ENCODE measurements at regions not wholly inside any gene's neighbourhood (a gene's known extent, or its start where the extent isn't known, plus 50 kb on each side); places are given as distances from the start of the nearest gene placed in this dataset.
"Not testable (repeated sequence)": the region's sequence is repeated elsewhere in the genome, so short reads cannot be mapped to it uniquely, and the experiment has no call there.

DNA sequence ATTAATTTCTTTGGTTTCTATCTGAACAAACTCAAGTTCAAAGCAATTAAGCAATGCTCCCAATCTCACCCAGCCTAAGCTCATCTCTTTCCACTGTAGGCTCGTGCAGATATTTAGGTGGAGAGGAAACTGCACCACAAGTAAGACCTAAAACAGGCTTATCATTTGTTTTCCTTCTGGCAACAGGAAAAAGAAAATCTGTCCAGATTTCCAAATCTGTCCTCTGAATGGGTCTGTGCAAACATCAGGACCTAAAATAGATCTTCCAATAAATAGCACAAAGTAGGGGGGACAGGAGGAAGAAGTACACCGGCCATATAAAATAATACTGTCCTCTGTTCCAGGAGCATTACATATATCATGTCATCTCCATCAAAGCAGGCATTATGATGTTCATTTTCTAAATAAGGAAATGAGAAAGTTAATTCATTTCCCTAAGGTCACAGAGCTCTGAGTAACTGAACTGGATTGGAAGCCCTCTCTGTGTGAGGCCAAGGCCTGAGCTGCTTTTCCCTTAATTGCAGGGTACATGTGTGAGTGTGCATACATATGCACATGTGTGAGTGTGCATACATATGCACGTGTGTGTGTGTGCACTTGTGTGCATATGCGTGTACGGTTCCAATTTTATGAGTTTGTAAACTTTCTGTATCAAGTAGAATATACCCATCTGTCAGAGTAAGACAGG is 92.8 kb upstream of the PARD3 start:
- no peak for DNase-seq (ENCODE audit: low spot score)

DNA sequence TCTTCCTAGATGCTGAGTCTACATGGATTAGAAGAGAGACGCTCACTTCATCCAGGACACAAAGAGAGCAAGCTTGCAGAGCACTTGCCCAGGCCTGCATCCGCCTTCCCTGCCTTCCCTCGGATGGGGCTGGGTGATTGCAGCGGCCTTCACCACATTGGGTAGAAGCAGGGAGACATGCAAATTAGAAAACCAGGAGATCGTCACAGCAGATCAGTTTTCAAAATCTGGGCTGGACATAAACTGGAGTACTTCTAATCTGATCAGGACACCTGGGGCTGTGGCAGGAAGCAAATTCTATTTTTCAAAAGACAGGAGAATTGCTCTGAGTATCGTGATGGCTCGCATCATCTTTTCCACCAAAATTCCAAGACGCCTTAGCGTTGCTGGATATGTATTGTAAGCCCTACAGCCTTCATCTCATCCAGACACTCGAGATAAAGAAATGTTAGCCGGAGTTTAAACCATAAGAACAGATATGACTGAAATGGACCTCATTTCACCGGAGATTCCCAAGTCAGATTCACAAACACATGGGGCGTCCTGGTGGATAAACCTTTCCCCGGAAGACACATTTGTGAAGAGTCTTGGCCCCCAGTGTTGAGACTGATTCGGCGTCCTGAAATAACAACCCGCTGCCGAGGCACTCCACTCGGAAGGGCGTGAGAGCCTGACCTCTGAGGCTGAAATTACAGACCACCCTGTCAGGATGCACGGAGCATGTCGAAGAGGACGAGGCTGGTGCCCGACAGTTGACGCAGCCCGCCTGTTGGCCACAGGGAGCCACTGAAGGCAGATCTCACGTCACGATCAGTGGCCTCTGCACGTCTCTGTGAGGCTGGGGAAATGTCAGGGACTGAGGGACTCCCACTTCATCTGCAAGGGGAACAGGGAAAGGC is 91.2 kb upstream of the PARD3 start:
- DNase-seq (ENCODE audit: low spot score) = peak; percentile 72

DNA sequence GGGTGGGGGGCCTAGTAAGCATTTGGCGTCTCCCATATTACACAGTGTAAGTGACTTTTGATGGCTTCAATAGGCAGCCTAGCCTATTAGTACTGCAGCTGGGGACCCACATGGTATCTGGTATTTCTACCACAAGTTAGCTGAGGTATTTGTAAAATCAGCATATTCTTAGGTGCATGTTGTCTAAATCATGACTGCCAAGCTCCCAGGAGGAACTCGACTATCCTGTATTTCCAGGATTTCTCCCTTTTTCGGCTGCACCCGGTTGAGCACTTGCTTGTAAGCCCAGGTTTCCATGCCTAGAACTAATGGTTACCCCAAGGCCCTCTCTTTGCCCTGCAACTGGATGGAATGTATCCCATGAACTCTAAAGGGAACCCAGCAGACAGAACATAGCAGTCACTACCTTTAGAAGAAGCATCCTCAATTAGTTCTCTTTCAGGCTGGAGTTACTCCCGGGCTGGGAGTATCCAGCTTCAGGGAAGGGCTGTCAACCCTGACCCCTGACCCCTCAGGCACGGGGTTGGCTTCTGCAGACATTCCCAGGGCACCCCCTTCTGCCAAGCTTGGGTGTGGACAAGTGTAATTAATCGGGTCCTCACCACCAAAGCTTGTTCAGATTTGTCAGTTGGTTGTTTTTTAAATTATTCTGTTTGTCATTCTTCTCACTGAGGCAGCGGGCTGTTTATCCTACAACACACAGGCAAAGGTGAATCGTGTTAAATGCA is 90.3 kb upstream of the PARD3 start:
- DNase-seq (ENCODE audit: low spot score) = no peak

DNA sequence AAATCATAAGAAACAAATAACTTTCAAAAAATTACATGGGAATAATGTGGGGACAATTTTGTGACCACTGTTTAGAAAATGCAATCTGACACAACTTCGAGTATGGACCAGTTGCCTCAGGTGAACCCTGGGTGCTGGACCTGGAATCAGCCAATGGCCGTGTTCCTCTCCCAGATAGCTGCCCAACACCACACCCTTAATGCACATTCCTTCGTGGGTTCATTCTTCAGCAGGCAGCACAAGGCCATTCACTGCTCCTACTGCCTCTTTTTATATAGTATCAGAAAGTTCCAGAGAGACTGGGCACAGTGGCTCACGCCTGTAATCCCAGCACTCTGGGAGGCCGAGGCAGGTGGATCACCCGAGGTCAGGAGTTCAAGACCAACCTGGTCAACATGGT is 89.1 kb upstream of the PARD3 start:
- DNase-seq (ENCODE audit: low spot score) = no peak

DNA sequence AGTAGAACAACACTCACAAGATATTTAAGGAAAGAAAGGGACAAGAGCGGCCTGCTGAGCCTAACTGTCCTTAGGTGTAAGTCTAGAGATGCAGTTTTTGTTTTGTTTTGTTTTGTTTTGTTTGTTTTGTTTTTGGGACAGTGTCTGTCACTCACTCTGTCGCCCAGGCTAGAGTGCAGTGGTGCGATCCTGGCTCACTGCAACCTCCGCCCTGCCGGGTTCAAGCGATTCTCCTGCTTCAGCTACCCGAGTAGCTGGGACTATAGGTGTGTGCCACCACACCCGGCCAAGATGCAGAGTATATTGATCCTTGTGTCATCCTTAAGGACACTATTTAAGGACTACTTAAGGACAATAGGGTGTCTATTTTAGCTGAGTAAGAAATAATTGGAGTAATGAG is 84.1 kb upstream of the PARD3 start:
- DNase-seq (ENCODE audit: low spot score) = no peak

DNA sequence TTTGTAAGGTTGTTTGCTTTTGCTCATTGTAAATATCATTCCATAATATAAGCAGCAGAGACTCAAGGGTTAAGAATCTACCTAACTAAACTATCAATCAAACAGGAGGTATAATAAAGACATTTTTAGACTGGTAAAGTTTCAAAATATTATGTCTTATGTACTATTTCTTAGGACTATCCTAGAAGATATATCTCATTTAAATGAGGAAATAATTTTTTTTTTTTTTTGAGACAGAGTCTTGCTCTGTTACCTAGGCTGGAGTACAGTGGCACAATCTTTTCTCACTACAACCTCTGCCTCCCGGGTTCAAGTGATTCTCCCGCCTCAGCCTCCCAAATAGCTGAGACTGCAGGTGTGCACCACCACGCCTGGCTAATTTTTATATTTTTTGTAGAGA is 80.9 kb upstream of the PARD3 start:
- no peak for DNase-seq (ENCODE audit: low spot score)

DNA sequence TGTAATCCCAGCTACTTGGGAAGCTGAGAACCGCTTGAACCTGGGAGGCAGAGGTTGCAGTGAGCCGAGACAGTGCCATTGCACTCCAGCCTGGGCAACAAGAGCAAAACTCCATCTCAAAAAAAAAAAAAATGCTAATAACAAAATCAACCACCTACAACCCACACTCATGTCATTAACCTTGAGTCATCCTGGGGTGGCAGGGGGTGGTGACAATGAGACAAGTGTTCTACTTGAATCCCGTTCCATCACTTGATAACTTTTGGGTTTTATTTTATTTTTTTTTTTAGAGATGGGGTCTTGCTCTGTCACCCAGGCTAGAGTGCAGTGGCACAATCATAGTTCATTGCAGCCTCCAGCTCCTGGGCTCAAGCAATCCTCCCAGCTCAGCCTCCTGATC is 80.0 kb upstream of the PARD3 start:
- not testable (repeated sequence) for DNase-seq (ENCODE audit: low spot score)

DNA sequence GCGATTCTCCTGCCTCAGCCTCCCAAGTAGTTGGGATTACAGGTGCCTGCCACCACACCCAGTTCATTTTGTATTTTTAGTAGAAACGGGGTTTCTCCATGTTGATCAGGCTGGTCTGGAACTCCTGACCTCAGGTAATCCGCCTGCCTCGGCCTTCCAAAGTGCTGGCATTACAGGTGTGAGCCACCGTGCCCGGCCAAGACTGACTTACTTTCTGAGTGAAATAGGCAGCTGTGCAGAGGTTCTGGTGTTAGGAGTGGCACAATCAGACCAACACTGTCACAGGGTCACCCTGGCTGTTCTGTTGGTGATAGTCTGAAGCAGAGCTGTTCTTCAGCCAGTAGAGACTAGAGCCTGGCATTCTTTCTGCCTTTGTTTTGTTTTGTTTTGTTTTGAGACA is 77.4 kb upstream of the PARD3 start:
- DNase-seq (ENCODE audit: low spot score) = not testable (repeated sequence)

DNA sequence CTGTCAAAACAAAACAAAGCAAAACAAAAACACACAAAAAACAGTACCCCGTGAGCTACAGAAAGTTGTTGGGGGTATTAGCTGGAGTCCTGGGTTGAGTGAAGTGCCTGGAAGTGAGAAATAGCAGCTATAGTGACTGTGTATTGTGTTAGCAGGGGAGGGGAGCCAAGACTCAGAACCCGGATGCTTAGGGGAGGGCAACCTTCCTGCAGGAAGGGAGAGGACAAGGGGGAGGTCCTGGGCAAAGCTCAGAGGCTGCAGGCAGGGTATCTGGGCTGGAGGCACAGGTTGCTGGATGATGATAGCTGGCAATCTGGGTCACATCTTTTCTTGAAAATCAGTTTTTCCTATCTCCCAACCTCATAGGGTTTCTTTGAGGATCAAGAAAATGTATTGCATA is 75.8 kb upstream of the PARD3 start:
- no peak for DNase-seq (ENCODE audit: low spot score)

DNA sequence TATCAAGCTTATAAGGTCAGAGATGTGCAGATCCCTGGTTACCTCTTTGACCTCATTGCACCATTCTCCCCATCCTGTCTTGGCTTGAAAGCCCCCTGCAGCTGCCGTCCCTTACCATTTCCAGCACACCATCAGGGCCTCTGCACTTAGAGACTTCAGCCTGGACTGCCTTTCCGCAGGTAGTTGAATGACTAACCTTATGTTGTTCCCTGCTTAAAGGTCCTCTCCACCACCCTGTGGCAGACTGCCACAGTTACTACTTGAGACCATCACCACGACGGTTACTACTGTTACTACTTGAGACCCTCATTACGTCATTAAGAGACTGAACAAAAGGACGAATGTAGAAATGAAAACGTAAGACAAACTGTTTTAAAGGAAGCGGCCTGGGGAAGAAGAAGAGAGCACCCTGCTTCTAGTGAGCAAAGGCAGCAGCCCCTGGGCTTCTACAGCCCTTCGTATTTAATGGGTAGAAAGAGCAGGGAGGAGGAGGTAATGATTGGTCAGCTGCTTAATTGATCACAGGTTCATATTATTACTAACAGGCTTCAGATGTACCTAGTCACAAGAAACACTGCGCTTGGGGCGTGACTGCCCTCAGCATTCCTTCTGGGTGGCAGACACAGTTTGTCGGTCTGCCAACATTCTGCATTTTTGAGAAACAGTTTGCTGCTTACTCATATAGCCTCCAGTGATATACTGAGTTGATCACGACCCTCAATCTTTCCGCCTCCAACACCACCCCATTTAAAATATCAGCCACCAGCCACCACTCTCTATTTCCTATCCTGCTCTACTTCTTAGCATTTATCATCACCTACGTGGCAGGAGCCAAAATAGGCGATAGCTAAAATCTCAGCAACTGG is 74.1 kb upstream of the PARD3 start:
- peak; percentile 60 for DNase-seq (ENCODE audit: low spot score)

DNA sequence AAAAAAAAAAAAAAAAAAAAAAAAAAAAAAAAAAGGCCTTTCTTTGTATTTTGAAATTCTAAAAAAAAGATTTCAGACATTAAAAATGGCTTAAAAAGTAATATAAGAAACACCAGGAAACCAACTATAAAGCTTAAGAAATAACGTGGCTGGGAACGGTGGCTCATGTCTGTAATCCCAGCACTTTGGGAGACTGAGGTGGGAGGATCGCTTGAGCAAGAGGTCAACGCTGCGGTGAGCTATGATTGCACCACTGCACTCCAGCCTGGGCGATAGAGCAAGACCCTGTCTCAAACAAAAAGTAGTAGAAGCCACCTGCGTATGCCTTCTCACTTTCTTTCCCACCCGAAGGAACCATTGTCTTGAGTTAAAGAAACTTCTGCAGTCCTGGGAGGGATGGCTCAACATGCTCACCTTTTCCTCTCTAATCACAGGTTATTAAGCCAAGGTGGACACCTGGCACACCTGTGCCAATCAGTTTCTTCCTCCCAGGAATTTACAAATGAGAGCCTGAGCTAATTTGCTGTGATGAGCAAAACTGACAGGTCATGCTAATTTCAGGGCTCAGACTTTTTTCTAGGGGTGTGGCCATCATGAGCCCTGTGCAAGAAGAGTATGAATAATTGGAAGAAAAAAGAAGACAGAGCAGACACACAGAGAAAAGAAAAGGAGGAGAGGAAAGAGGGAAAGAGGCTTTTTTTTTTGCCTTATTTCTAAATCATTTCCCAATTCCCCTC is 72.0 kb upstream of the PARD3 start:
- no peak for DNase-seq (ENCODE audit: low spot score)

DNA sequence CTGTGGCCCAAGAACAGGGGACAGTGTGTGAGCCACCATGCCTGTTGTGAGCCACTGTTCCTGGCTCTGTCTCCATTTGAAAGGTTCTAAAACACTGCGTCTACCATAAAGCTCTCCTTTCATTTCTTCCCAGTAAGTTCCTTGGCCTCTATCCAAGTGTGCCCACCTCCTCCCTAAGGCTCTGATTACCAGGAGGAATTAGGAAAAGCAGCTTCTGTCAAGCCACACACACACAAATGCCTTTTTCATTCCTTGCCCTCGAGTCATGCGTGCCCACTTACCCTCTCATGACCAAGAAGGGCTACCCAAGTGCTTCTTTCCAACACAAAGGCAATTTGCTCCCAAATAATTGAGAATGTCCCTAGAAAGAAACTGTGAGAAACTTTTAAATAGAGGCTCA is 70.8 kb upstream of the PARD3 start:
- peak; percentile 39 for DNase-seq (ENCODE audit: low spot score)

DNA sequence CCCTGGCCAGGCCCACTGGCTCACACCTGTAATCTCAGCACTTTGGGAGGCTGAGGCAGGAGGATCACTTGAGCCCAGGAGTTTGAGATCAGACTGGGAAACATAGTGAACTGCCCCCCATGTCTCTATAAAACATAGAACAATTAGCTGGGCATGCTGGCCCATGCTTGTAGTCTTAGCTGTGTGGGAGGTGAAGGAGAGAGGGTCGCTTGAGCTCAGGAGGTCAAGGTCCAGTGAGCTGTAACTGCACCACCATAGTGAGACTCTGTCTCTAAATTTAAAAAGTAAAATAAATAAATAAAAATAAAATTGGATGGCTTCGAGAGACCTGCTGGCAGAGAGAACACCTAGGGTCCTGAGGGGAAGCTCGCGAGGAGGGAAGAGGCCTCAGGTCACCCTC is 69.9 kb upstream of the PARD3 start:
- no peak for DNase-seq (ENCODE audit: low spot score)

DNA sequence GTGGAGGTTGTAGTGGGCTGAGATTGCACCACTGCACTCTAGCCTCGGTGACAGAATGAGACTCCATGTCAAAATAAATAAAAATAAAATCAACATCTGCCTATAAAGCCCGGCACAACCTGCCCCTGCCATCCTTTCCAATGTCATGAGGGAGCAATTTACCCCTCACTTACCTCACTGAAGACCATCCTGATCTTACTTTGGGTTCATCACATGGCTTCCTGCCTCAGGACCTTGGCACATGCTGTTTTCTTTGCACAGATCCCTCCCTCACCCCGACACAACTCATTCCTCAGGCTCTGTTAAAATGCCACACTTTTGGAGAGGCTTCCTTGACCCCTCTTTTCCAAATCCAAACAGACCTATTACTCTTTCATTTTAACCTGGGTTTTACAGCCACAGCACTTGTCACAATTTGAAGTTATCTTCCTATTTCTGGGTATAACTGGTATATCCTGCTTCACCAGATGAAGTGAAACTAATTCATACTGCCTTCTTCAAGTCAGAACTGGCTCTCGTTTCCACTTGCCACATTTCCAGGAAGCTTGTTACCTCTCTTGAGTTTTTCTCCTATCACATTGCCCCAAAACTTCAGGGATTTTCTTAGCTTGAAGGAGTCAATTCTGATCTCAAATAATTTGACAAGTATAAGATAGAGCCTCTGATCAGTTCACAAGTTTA is 69.3 kb upstream of the PARD3 start:
- no peak for DNase-seq (ENCODE audit: low spot score)

DNA sequence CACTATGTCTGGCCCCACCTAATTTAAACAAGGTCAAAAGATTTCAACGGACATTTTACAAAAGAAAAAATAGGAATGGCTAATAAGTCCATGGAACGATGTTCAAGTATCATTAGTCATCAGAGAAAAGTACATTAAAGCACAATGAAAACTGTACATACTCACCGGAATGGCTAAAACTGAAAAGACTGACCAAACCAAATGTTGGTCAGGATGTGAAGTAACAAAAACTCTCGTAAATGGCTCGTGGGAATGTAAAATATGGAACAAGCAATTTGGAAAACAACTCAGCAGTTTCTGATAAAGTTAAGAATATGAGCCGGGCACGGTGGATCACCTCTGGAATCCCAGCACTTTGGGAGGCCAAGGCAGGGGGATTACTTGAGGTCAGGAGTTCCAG is 65.7 kb upstream of the PARD3 start:
- DNase-seq (ENCODE audit: low spot score) = no peak

DNA sequence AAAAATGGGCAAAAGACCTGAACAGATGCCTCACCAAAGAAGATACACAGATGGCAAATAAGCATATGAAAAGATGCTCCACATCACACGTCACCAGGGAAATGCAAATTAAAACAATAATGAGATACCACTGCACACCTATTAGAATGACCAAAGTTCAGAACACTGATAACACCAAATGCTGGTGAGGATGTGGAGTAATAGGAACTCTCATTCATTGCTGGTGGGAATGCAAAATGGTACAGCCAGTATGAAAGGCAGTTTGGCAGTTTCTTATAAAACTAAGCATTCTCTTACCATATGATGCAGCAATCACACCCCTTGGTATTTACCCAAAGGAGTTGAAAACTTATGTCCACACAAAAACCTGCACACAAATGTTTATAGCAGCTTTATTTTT is 63.6 kb upstream of the PARD3 start:
- not testable (repeated sequence) for DNase-seq (ENCODE audit: low spot score)

DNA sequence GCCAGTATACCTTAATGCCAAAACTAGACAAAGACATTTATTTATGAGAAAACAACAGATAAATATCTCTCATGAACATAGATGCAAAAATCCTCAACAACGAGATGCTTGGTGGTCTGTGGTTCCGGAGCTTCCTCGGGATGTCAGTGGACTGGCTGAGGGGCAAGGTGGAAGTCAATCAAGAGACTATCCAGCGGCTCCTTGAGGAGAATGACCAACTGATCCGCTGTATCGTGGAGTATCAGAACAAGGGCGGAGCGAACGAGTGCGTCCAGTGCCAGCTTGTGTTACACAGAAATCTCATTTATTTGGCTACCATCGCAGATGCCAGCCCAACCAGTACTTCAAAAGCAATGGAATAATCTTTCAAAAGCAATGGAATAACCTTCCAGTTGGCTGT is 60.0 kb upstream of the PARD3 start:
- no peak for DNase-seq (ENCODE audit: low spot score)

DNA sequence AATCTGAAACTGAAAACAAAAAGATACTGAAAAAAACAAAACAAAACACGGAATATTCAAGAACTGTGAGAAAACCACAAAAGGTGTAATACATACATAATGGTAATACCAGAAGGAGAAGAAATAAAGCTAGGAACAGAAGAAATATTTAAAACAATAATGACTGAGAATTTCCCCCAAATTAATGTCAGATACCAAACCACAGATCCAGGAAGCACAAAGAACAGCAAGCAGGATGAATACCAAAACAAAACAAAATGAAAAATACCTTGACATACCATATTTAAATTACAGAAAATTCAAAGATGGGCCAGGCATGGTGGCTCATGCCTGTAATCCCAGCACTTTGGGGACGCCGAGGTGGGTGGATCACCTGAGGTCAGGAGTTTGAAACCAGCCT is 57.7 kb upstream of the PARD3 start:
- no peak for DNase-seq (ENCODE audit: low spot score)

DNA sequence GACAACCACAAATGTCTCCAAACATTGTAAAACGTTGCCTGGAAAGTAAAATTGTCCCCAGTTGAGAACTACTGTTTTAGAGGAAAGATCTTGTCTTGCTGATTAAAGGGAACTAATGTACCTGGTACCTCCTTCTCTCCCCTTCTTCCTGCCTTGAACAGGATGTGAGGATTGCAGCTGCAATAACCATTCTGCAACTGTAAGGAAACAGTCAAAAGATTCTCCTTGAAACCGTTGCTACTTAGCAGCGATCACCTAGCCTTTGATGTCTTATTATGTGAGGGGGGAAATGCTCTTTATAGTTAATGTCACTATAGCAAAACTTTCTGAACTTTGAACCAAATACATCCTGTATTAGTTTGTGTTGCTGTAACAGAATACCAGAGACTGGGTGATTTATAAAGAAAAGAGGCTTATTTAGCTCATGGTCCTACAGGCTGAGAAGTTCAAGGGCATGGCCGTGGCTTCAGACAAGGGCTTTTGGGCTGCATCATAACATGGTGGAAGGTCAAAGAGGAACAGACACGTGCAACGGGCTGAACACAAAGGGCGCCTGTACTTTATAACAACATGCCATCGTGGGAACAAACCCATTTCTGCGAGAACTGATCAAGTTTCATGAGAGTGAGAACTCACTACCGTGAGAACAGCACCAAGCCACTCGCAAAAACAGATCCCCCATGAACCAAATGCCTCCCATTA is 54.2 kb upstream of the PARD3 start:
- no peak for DNase-seq (ENCODE audit: low spot score)

DNA sequence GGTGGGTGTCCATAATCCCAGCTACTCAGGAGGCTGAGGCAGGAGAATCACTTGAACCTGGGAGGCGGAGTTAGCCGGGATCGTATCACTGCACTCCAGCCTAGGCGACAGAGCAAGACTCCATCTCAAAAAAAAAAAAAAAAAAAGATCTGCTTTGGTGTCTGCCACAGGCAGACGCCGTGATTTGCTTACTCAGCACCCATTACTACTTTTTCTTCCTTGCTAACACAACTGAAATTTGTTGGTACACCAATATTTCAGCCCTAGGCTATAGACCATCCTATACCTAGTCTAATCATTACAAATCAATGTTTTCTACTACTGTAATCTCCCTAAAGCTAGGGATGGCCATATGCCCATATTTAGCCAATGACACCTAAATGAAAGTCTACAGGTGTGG is 53.5 kb upstream of the PARD3 start:
- DNase-seq (ENCODE audit: low spot score) = no peak

All from kidney tubule cell (primary cell).